ENCODE measurements at regions not wholly inside any gene's neighbourhood (a gene's known extent, or its start where the extent isn't known, plus 50 kb on each side); places are given as distances from the start of the nearest gene placed in this dataset.

GRCh38 chr12:88325076-88325815 lies 183.1 kb downstream of the TMTC3 start (continued):
- TF ChIP-seq, protein P1, sequence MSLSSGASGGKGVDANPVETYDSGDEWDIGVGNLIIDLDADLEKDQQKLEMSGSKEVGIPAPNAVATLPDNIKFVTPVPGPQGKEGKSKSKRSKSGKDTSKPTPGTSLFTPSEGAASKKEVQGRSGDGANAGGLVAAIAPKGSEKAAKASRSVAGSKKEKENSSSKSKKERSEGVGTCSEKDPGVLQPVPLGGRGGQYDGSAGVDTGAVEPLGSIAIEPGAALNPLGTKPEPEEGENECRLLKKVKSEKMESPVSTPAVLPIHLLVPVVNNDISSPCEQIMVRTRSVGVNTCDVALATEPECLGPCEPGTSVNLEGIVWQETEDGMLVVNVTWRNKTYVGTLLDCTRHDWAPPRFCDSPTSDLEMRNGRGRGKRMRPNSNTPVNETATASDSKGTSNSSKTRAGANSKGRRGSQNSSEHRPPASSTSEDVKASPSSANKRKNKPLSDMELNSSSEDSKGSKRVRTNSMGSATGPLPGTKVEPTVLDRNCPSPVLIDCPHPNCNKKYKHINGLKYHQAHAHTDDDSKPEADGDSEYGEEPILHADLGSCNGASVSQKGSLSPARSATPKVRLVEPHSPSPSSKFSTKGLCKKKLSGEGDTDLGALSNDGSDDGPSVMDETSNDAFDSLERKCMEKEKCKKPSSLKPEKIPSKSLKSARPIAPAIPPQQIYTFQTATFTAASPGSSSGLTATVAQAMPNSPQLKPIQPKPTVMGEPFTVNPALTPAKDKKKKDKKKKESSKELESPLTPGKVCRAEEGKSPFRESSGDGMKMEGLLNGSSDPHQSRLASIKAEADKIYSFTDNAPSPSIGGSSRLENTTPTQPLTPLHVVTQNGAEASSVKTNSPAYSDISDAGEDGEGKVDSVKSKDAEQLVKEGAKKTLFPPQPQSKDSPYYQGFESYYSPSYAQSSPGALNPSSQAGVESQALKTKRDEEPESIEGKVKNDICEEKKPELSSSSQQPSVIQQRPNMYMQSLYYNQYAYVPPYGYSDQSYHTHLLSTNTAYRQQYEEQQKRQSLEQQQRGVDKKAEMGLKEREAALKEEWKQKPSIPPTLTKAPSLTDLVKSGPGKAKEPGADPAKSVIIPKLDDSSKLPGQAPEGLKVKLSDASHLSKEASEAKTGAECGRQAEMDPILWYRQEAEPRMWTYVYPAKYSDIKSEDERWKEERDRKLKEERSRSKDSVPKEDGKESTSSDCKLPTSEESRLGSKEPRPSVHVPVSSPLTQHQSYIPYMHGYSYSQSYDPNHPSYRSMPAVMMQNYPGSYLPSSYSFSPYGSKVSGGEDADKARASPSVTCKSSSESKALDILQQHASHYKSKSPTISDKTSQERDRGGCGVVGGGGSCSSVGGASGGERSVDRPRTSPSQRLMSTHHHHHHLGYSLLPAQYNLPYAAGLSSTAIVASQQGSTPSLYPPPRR (CRISPR knock-in tag; IDR thresholded peaks at IDR 0.05; ENCODE audit: borderline replicate concordance): no peak
- TF ChIP-seq ZNF558 (CRISPR knock-in tag; IDR thresholded peaks at IDR 0.05; ENCODE audit: borderline replicate concordance) (no peak), ZNF10 (CRISPR knock-in tag; IDR thresholded peaks at IDR 0.05; ENCODE audit: borderline replicate concordance, low read depth) (no peak), ZNF30 (CRISPR knock-in tag; IDR thresholded peaks at IDR 0.05) (no peak), ZBTB2 (CRISPR knock-in tag; IDR thresholded peaks at IDR 0.05; ENCODE audit: low read depth) (no peak)

DNA sequence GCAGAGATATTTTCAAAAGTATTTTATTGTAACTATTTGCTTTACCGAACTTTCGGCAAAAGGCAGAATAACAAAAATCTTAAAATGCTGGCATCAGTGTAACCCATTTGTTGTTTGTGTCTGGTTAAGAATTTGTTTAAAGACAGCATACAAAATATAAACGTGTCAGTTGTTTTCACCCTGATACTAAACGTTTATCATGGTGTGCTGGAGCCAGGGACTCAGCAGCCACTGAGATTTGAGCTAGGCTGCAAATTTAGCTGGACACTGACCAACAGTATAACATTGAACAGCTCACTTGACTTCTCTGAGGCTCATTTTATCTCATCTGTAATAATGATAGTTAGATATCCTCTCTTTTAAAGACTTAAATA lies 183.7 kb downstream of the TMTC3 start:
- WGBS (ENCODE audit: low lambda C conversion rate): 30% methylated on average over 4 of the region's 4 CpGs
- no peak for DNase-seq (ENCODE audit: low spot score)
- intact Hi-C loops (cut with micrococcal nuclease; ENCODE audit: unreplicated experiment) (no loop called here), in situ Hi-C loops (cut with HindIII; ENCODE audit: extremely low pct_ligation_motif_present, low pct_unique_long_range_greater_than_20kb) (no loop called here)
- no peak for TF ChIP-seq SAP130 (CRISPR knock-in tag; IDR thresholded peaks at IDR 0.05; ENCODE audit: low read depth)
- no peak for TF ChIP-seq SUZ12 (IDR thresholded peaks at IDR 0.05; ENCODE audit: low read depth, low read length)
- no peak for TF ChIP-seq ARNTL (CRISPR knock-in tag; IDR thresholded peaks at IDR 0.05)
- no peak for TF ChIP-seq U2AF1 (optimal IDR thresholded peaks at IDR 0.05; ENCODE audit: low read depth, low read length)
- TF ChIP-seq NFYC (CRISPR knock-in tag; IDR thresholded peaks at IDR 0.05): no peak
- TF ChIP-seq KDM5B (CRISPR knock-in tag; IDR thresholded peaks at IDR 0.05; ENCODE audit: borderline replicate concordance): no peak
- no peak for TF ChIP-seq ATM (IDR thresholded peaks at IDR 0.05; ENCODE audit: borderline replicate concordance)
- TF ChIP-seq ZNF296 (CRISPR knock-in tag; conservative IDR thresholded peaks at IDR 0.05): no peak
- no peak for TF ChIP-seq ZNF124 (CRISPR knock-in tag; IDR thresholded peaks at IDR 0.05)
- TF ChIP-seq ZNF605 (CRISPR knock-in tag; IDR thresholded peaks at IDR 0.05): no peak
- TF ChIP-seq ZFP41 (CRISPR knock-in tag; IDR thresholded peaks at IDR 0.05; ENCODE audit: borderline replicate concordance): no peak
- TF ChIP-seq FOXA1 (IDR thresholded peaks at IDR 0.05): no peak
- no peak for TF ChIP-seq FOXA1 (CRISPR knock-in tag; IDR thresholded peaks at IDR 0.05)
- no peak for TF ChIP-seq ZNF616 (CRISPR knock-in tag; IDR thresholded peaks at IDR 0.05; ENCODE audit: low read depth)
- CTCF ChIA-PET (ENCODE audit: low intra/inter-chr PET ratio, low total read pairs): no interaction called here
- Histone ChIP-seq H3K27ac (ENCODE audit: extremely low read length, insufficient read depth, low read length) (no peak overlapping the region), H3K79me2 (ENCODE audit: insufficient read depth, low read length) (no peaks in the 10 kb centered on the region), H3K9ac (ENCODE audit: insufficient read depth, low read depth, low read length) (no peak overlapping the region), H3K36me3 (replicated peaks in 1 of 2; ENCODE audit: control insufficient read depth in 1 of 2, insufficient read depth in 2 of 2, low read length in 2 of 2) (no peaks in the 10 kb centered on the region), H3K4me2 (ENCODE audit: low read depth, low read length) (no peak overlapping the region), H2AFZ (ENCODE audit: low read length) (no peak overlapping the region), H3K9me3 (ENCODE audit: low read length) (no peaks in the 10 kb centered on the region), H3K27me3 (ENCODE audit: control insufficient read depth in 1 of 2, insufficient read depth in 2 of 2, low read length in 2 of 2) (no peaks in the 10 kb centered on the region), H3K4me3 (replicated peaks in 1 of 3; ENCODE audit: insufficient read depth in 1 of 3, low read depth in 2 of 3, low read length in 3 of 3) (no peak overlapping the region), H3K4me1 (ENCODE audit: insufficient read depth, low read length) (no peaks in the 10 kb centered on the region), H4K20me1 (ENCODE audit: insufficient read depth, low read length) (no peaks in the 10 kb centered on the region)
- POLR2A ChIA-PET: no interaction called here
- FAIRE-seq: no peak
- BruUV-seq (replicated peaks): no TSS peak
- ATAC-seq: no peak
